ENCODE measurements at regions not wholly inside any gene's neighbourhood (a gene's known extent, or its start where the extent isn't known, plus 50 kb on each side); places are given as distances from the start of the nearest gene placed in this dataset.

- Histone ChIP-seq H3K4me3 (no peak overlapping the region), H3K9me3 (replicated peaks; ENCODE audit: control insufficient read depth, insufficient read depth, low read depth, low read length) (no peaks in the 10 kb centered on the region), H3K9me1 (ENCODE audit: control insufficient read depth, insufficient read depth, low read length) (no peaks in the 10 kb centered on the region), H4K20me1 (replicated peaks; ENCODE audit: control insufficient read depth, insufficient read depth, low read length) (no peaks in the 10 kb centered on the region), H3K4me2 (ENCODE audit: insufficient read depth, low read length) (no peak overlapping the region), H3K36me3 (ENCODE audit: control insufficient read depth, insufficient read depth, low read length) (no peaks in the 10 kb centered on the region), H3K79me2 (ENCODE audit: control insufficient read depth, insufficient read depth, low read length) (no peaks in the 10 kb centered on the region), H3K4me1 (replicated peaks in 1 of 2; ENCODE audit: control insufficient read depth in 2 of 2, insufficient read depth in 2 of 2, low read length in 2 of 2) (no peaks in the 10 kb centered on the region), H3K27me3 (ENCODE audit: control insufficient read depth in 2 of 2, insufficient read depth in 2 of 2, low read length in 2 of 2) (peaks cover 0 to 4% of the 10 kb centered on the region in 2 experiments; a peak in 1 of 5 replicates), H3K27ac (ENCODE audit: extremely low read depth, low read depth, low read length) (no peak overlapping the region), H3K9ac (ENCODE audit: insufficient read depth in 1 of 2, low read depth in 2 of 2, low read length in 2 of 2) (no peak overlapping the region), H2AFZ (ENCODE audit: low read depth, low read length) (no peak overlapping the region)
- no peak for DNase-seq (ENCODE audit: extremely low read depth in 1 of 4, low spot score in 3 of 4)
- FAIRE-seq, result no peak
- ATAC-seq, result no peak
- POLR2A ChIA-PET, result interaction anchor here (0.9 kb wide), 1 partner anchor 56 kb away, joined by 4 read pairs; no protein-coding TSS in a partner anchor
- WGBS (ENCODE audit: insufficient coverage, low coverage, missing lambda C conversion rate), result 2% methylated on average over 10 of the region's 10 CpGs
- CTCF ChIA-PET (ENCODE audit: low intra/inter-chr PET ratio), result no interaction called here
- intact Hi-C loops (cut with micrococcal nuclease) (no loop called here), in situ Hi-C loops (cut with MboI) (no loop called here)
- BruUV-seq (replicated peaks), result no TSS peak
- no peak for TF ChIP-seq KAT7 (CRISPR knock-in tag; IDR thresholded peaks at IDR 0.05; ENCODE audit: borderline replicate concordance)
- TF ChIP-seq HSF4 (CRISPR knock-in tag; IDR thresholded peaks at IDR 0.05; ENCODE audit: borderline replicate concordance), result no peak
- no peak for TF ChIP-seq ZC3H4 (CRISPR knock-in tag; IDR thresholded peaks at IDR 0.05; ENCODE audit: borderline replicate concordance)
- no peak for TF ChIP-seq ZFX (CRISPR knock-in tag; IDR thresholded peaks at IDR 0.05)
- TF ChIP-seq PHB (CRISPR knock-in tag; IDR thresholded peaks at IDR 0.05), result no peak
- TF ChIP-seq CHD4 (IDR thresholded peaks at IDR 0.05; ENCODE audit: insufficient read depth, insufficient replicate concordance, low read depth, low read length, poor library complexity, severe bottlenecking), result no peak
- TF ChIP-seq TFAM (CRISPR knock-in tag; conservative IDR thresholded peaks at IDR 0.05), result no peak
- no peak for TF ChIP-seq ZHX1 (conservative IDR thresholded peaks at IDR 0.05; ENCODE audit: low read length)
- no peak for TF ChIP-seq BMI1 (IDR thresholded peaks at IDR 0.05; ENCODE audit: low read length)
- TF ChIP-seq PRPF4 (IDR thresholded peaks at IDR 0.05; ENCODE audit: insufficient read depth, low read depth, low read length, poor library complexity, severe bottlenecking), result no peak
- TF ChIP-seq ZNF3 (CRISPR knock-in tag; IDR thresholded peaks at IDR 0.05), result no peak
- TF ChIP-seq CBFA2T3 (IDR thresholded peaks at IDR 0.05), result no peak
- no peak for TF ChIP-seq FOXO4 (CRISPR knock-in tag; IDR thresholded peaks at IDR 0.05)
- no peak for TF ChIP-seq PRMT5 (CRISPR knock-in tag; IDR thresholded peaks at IDR 0.05)
- TF ChIP-seq SIRT6 (IDR thresholded peaks at IDR 0.05; ENCODE audit: low read depth, low read length), result no peak
- TF ChIP-seq HOMEZ (CRISPR knock-in tag; IDR thresholded peaks at IDR 0.05), result no peak
Measured at GRCh38 chr4:4914965-4915845, 55.7 kb downstream of the MSX1 start.

Data from K562 (cell line).